ENCODE measurements at regions not wholly inside any gene's neighbourhood (a gene's known extent, or its start where the extent isn't known, plus 50 kb on each side); places are given as distances from the start of the nearest gene placed in this dataset.
"Not testable (repeated sequence)": the region's sequence is repeated elsewhere in the genome, so short reads cannot be mapped to it uniquely, and the experiment has no call there.

GRCh38 chr4:147219145-147219544 lies 261.8 kb upstream of the EDNRA start:
- no peak overlapping the region for H3K4me3 Mint-ChIP-seq
- H3K27me3 Mint-ChIP-seq: peaks cover 0 to 3% of the 10 kb centered on the region in 2 donors
- no peak overlapping the region for H3K27ac Mint-ChIP-seq
- no peaks in the 10 kb centered on the region for H3K4me1 Mint-ChIP-seq (ENCODE audit: low read depth in 2 of 2)
- DNase-seq: no peak
- no peaks in the 10 kb centered on the region for H3K36me3 Mint-ChIP-seq (ENCODE audit: insufficient read depth)
- no peak for ATAC-seq (replicated peaks)
- peaks cover 0 to 1% of the 10 kb centered on the region in 2 donors for H3K9me3 Mint-ChIP-seq

GRCh38 chr4:147220833-147221232 lies 260.1 kb upstream of the EDNRA start:
- H3K4me3 Mint-ChIP-seq: no peak overlapping the region
- no peaks in the 10 kb centered on the region for H3K36me3 Mint-ChIP-seq (ENCODE audit: insufficient read depth)
- H3K27me3 Mint-ChIP-seq: no peaks in the 10 kb centered on the region
- no peak for ATAC-seq (replicated peaks)
- H3K4me1 Mint-ChIP-seq (ENCODE audit: low read depth in 2 of 2): no peaks in the 10 kb centered on the region
- H3K27ac Mint-ChIP-seq: no peak overlapping the region
- H3K9me3 Mint-ChIP-seq: no peaks in the 10 kb centered on the region
- no peak for DNase-seq

GRCh38 chr4:147222906-147223305 lies 258.0 kb upstream of the EDNRA start:
- Mint-ChIP-seq H3K36me3 (ENCODE audit: insufficient read depth) (no peaks in the 10 kb centered on the region), H3K4me1 (ENCODE audit: low read depth in 2 of 2) (no peaks in the 10 kb centered on the region), H3K27ac (no peak overlapping the region), H3K9me3 (no peaks in the 10 kb centered on the region), H3K4me3 (no peak overlapping the region), H3K27me3 (no peaks in the 10 kb centered on the region)
- ATAC-seq (replicated peaks) (no peak), DNase-seq (no peak)

- DNase-seq: no peak
- no peaks in the 10 kb centered on the region for H3K36me3 Mint-ChIP-seq (ENCODE audit: insufficient read depth)
- no peaks in the 10 kb centered on the region for H3K9me3 Mint-ChIP-seq
- H3K27me3 Mint-ChIP-seq: no peaks in the 10 kb centered on the region
- no peak overlapping the region for H3K27ac Mint-ChIP-seq
- no peak overlapping the region for H3K4me3 Mint-ChIP-seq
- H3K4me1 Mint-ChIP-seq (ENCODE audit: low read depth in 2 of 2): no peaks in the 10 kb centered on the region
- no peak for ATAC-seq (replicated peaks)
Observed at GRCh38 chr4:147223576-147223975, 257.3 kb upstream of the EDNRA start.

- H3K4me1 Mint-ChIP-seq (ENCODE audit: low read depth in 2 of 2): no peaks in the 10 kb centered on the region
- no peaks in the 10 kb centered on the region for H3K36me3 Mint-ChIP-seq (ENCODE audit: insufficient read depth)
- no peaks in the 10 kb centered on the region for H3K27me3 Mint-ChIP-seq
- H3K9me3 Mint-ChIP-seq: no peaks in the 10 kb centered on the region
- no peak overlapping the region for H3K27ac Mint-ChIP-seq
- DNase-seq (no peak), ATAC-seq (replicated peaks) (no peak)
- no peak overlapping the region for H3K4me3 Mint-ChIP-seq
Observed at GRCh38 chr4:147236806-147237205, 244.1 kb upstream of the EDNRA start.

- H3K4me1 Mint-ChIP-seq (ENCODE audit: low read depth in 2 of 2): no peaks in the 10 kb centered on the region
- H3K27ac Mint-ChIP-seq: no peak overlapping the region
- H3K36me3 Mint-ChIP-seq (ENCODE audit: insufficient read depth): no peaks in the 10 kb centered on the region
- DNase-seq (no peak), ATAC-seq (replicated peaks) (no peak)
- no peaks in the 10 kb centered on the region for H3K27me3 Mint-ChIP-seq
- H3K9me3 Mint-ChIP-seq: peaks cover 0 to 3% of the 10 kb centered on the region in 2 donors
- no peak overlapping the region for H3K4me3 Mint-ChIP-seq
Observed at GRCh38 chr4:147244786-147245185, 236.1 kb upstream of the EDNRA start.

GRCh38 chr4:147246096-147246495 lies 234.8 kb upstream of the EDNRA start:
- H3K36me3 Mint-ChIP-seq (ENCODE audit: insufficient read depth): no peaks in the 10 kb centered on the region
- peaks cover 0 to 3% of the 10 kb centered on the region in 2 donors for H3K9me3 Mint-ChIP-seq
- DNase-seq: no peak
- no peak overlapping the region for H3K4me3 Mint-ChIP-seq
- no peak for ATAC-seq (replicated peaks)
- no peak overlapping the region for H3K27ac Mint-ChIP-seq
- no peaks in the 10 kb centered on the region for H3K4me1 Mint-ChIP-seq (ENCODE audit: low read depth in 2 of 2)
- H3K27me3 Mint-ChIP-seq: no peaks in the 10 kb centered on the region

GRCh38 chr4:147246528-147246927 lies 234.4 kb upstream of the EDNRA start:
- H3K36me3 Mint-ChIP-seq (ENCODE audit: insufficient read depth); H3K4me1 Mint-ChIP-seq (ENCODE audit: low read depth in 2 of 2); H3K27ac Mint-ChIP-seq; H3K9me3 Mint-ChIP-seq; ATAC-seq (replicated peaks); H3K4me3 Mint-ChIP-seq; DNase-seq; H3K27me3 Mint-ChIP-seq: not testable (repeated sequence)

GRCh38 chr4:147247579-147247978 lies 233.3 kb upstream of the EDNRA start:
- no peaks in the 10 kb centered on the region for H3K36me3 Mint-ChIP-seq (ENCODE audit: insufficient read depth)
- no peak overlapping the region for H3K4me3 Mint-ChIP-seq
- ATAC-seq (replicated peaks): no peak
- peaks cover 0 to 3% of the 10 kb centered on the region in 2 donors for H3K9me3 Mint-ChIP-seq
- no peaks in the 10 kb centered on the region for H3K27me3 Mint-ChIP-seq
- H3K4me1 Mint-ChIP-seq (ENCODE audit: low read depth in 2 of 2): no peaks in the 10 kb centered on the region
- no peak overlapping the region for H3K27ac Mint-ChIP-seq
- no peak for DNase-seq

GRCh38 chr4:147250062-147250461 lies 230.8 kb upstream of the EDNRA start:
- no peaks in the 10 kb centered on the region for H3K36me3 Mint-ChIP-seq (ENCODE audit: insufficient read depth)
- no peak for ATAC-seq (replicated peaks)
- no peak for DNase-seq
- no peak overlapping the region for H3K27ac Mint-ChIP-seq
- H3K4me3 Mint-ChIP-seq: no peak overlapping the region
- peaks cover 0 to 3% of the 10 kb centered on the region in 2 donors for H3K9me3 Mint-ChIP-seq
- no peaks in the 10 kb centered on the region for H3K27me3 Mint-ChIP-seq
- no peaks in the 10 kb centered on the region for H3K4me1 Mint-ChIP-seq (ENCODE audit: low read depth in 2 of 2)

- H3K27ac Mint-ChIP-seq: not testable (repeated sequence)
Observed at GRCh38 chr4:147255268-147255667, 225.6 kb upstream of the EDNRA start.

GRCh38 chr4:147259271-147259670 lies 221.6 kb upstream of the EDNRA start:
- H3K36me3 Mint-ChIP-seq (ENCODE audit: insufficient read depth); H3K27ac Mint-ChIP-seq; H3K9me3 Mint-ChIP-seq; ATAC-seq (replicated peaks); H3K4me1 Mint-ChIP-seq (ENCODE audit: low read depth in 2 of 2); H3K27me3 Mint-ChIP-seq; H3K4me3 Mint-ChIP-seq; DNase-seq: not testable (repeated sequence)

More at GRCh38 chr4:147255268-147255667, 225.6 kb upstream of the EDNRA start:
- H3K9me3 Mint-ChIP-seq; H3K27me3 Mint-ChIP-seq; ATAC-seq (replicated peaks); H3K4me1 Mint-ChIP-seq (ENCODE audit: low read depth in 2 of 2); DNase-seq; H3K4me3 Mint-ChIP-seq; H3K36me3 Mint-ChIP-seq (ENCODE audit: insufficient read depth): not testable (repeated sequence)

GRCh38 chr4:147284256-147284835 lies 196.6 kb upstream of the EDNRA start:
- Mint-ChIP-seq H3K9me3 (peaks cover 5 to 12% of the 10 kb centered on the region in 2 donors), H3K4me3 (no peak overlapping the region), H3K36me3 (ENCODE audit: insufficient read depth) (peaks cover 2% of the 10 kb centered on the region), H3K27ac (no peak overlapping the region), H3K4me1 (ENCODE audit: low read depth in 2 of 2) (no peaks in the 10 kb centered on the region), H3K27me3 (peaks cover 0 to 7% of the 10 kb centered on the region in 2 donors)
- ATAC-seq (replicated peaks) (no peak), DNase-seq (no peak)

- H3K36me3 Mint-ChIP-seq (ENCODE audit: insufficient read depth): peaks cover 2% of the 10 kb centered on the region
- H3K27me3 Mint-ChIP-seq: peaks cover 0 to under 1% of the 10 kb centered on the region in 2 donors
- peaks cover 0 to 6% of the 10 kb centered on the region in 2 donors for H3K9me3 Mint-ChIP-seq
- no peaks in the 10 kb centered on the region for H3K4me1 Mint-ChIP-seq (ENCODE audit: low read depth in 2 of 2)
- DNase-seq: no peak
- ATAC-seq (replicated peaks): no peak
- no peak overlapping the region for H3K27ac Mint-ChIP-seq
- H3K4me3 Mint-ChIP-seq: no peak overlapping the region
Observed at GRCh38 chr4:147284935-147285334, 196.0 kb upstream of the EDNRA start.

GRCh38 chr4:147285751-147286150 lies 195.1 kb upstream of the EDNRA start:
- Mint-ChIP-seq H3K36me3 (ENCODE audit: insufficient read depth) (peaks cover 2% of the 10 kb centered on the region), H3K4me3 (no peak overlapping the region), H3K4me1 (ENCODE audit: low read depth in 2 of 2) (no peaks in the 10 kb centered on the region), H3K9me3 (no peaks in the 10 kb centered on the region), H3K27ac (no peak overlapping the region), H3K27me3 (no peaks in the 10 kb centered on the region)
- DNase-seq (no peak), ATAC-seq (replicated peaks) (no peak)
